ENCODE measurements at regions not wholly inside any gene's neighbourhood (a gene's known extent, or its start where the extent isn't known, plus 50 kb on each side); places are given as distances from the start of the nearest gene placed in this dataset.

- no peak for DNase-seq
Measured at GRCh38 chr11:70836071-70836470, 416.3 kb downstream of the SHANK2 start.

DNA sequence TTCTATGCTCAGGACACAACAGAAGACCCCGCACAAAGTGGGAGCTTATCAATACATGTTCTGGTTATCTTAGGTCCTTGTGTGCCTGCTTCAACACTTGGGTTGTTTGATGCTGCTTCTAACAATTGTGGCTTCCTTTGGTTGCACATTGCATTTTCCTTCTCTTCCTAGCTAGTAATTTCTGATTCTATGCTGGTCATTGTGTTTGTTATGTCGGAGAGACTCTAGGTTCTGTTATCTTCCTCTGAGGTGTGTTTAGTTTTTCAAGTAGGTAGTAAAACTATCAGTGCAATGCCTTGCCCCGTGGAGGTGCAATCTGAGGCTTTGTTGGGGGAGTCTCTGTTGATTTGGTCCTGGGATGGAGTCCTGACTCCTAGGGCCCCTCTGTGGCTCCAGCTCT is 414.2 kb downstream of the SHANK2 start:
- no peak for DNase-seq

DNA sequence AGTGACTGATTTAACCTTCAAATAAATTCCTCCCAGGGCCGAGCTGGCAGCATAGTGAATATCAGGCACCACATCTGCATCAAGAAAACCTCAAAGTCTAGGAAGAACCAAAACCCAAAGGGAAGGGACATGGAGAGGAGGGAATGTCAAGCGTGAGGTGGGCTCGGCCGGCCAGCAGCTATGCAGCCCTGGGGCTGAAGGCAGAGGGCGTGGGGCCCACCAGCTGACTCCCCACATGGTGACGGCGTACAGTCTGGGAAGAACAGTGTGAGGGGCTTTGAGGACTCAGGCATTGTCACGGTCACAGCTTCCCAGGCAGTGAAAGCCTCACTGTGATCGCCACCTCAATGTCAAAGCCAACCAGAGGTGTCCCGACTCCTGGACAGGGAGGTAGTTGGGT is 412.5 kb downstream of the SHANK2 start:
- no peak for DNase-seq

- DNase-seq: no peak
Measured at GRCh38 chr11:70841264-70841663, 411.1 kb downstream of the SHANK2 start.

- no peak for DNase-seq
Measured at GRCh38 chr11:70842256-70842655, 410.1 kb downstream of the SHANK2 start.

- no peak for DNase-seq
Measured at GRCh38 chr11:70842701-70843100, 409.7 kb downstream of the SHANK2 start.

DNA sequence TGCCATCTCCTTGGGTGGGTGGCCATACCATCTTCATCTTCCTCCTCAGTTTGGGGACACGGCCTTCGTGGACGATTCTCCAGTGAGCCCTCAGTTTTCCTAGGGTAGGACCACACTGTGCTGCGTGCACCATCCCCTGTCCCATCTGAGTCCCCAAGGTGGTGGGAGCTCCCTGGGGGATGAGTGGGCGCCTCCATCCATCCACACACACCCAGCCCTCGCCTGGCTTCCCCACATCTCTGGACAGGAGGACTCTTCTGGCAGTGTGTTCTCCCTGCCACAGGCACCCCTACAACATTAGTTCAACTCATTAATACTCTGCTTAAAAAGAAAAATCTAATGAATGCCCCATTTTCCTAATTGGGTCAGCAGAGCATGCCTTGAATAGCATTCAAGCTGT is 408.5 kb downstream of the SHANK2 start:
- DNase-seq: no peak

DNA sequence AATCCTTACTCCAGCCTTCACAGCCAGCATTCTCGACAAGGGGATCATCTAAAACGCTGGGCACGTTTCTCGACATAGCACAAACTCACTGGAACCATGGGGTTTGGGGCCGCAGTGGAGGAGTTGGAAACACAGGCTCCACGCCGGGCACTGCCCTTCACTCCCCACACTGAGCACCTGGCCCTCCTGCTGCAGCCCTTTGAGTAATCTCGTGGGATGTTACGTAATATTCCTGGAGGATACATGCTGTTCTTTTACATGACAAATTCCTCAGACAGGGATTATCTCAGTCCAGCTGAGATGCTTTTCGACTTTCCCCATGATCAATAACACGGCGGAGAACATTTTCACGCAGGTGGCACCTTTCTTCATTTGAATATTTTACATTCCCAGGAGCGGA is 408.0 kb downstream of the SHANK2 start:
- no peak for DNase-seq

DNA sequence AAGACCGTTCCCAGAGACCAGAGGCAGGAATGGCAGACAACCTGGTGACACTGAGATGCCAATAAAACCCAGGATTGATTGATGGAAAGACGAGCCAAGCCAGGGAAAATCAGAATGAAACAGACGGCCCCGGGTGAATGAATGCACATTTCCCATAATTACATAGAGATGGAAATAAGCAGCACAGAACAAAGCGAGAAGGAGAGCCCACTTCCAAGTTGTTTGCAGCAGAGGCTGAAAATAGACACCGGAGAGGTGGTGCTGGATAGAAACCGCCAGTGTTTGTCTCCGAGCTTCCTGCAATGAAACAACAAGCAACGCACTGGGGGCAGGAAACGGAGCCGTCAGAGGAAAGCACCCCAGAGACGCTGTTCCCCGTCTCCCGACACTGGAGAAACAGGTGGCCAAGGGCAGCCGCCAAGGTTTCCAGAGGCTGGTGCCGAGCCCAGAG is 406.8 kb downstream of the SHANK2 start:
- no peak for DNase-seq

- no peak for DNase-seq
Measured at GRCh38 chr11:70846781-70847655, 405.4 kb downstream of the SHANK2 start.

DNA sequence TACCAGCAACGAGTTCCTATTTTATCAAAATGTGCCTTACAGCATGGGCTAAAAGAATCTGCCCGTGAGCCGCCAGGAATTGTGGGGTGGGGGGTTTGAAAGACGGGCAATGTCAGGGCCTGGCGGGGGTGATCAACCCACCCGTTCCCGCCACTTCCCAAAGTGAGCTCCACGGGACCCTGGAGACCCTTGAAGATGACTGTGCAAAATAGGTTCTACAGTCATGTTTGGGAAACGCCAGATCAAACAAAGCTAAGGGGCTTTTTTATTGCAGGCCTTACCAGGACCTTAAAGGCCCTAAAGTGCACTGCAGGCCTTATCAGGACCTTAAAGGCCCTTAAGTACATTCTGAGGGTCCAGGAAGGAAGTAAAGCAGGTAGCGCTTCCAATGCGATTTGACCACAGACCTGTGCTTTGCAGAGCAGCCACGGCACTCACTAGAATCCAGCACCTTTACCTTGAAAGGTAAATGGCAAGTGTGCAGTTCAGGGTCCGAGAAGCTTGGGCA is 404.1 kb downstream of the SHANK2 start:
- no peak for DNase-seq

DNA sequence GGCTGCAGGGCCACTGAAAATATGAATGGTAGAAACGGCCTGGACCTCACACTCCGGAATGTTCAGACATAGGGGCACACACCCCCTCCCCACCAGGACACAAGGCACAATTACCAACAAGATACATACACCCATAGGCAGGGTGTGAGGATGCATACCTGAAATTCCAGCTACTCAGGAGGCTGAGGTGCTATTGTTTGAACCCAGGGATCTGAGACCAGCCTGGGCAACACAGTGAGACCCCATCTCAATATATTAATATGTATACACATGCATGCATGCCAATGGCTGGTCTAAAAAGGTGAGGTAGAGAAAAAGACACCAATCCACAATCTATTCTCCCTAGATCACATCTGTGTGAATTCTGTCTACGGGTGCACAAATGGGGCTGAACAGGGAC is 403.3 kb downstream of the SHANK2 start:
- DNase-seq: no peak

- DNase-seq: no peak
Measured at GRCh38 chr11:70851308-70851707, 401.1 kb downstream of the SHANK2 start.

- DNase-seq: no peak
Measured at GRCh38 chr11:70851907-70852306, 400.5 kb downstream of the SHANK2 start.

GRCh38 chr11:70853068-70853769 is 399.2 kb downstream of the SHANK2 start:
- no peak for DNase-seq

DNA sequence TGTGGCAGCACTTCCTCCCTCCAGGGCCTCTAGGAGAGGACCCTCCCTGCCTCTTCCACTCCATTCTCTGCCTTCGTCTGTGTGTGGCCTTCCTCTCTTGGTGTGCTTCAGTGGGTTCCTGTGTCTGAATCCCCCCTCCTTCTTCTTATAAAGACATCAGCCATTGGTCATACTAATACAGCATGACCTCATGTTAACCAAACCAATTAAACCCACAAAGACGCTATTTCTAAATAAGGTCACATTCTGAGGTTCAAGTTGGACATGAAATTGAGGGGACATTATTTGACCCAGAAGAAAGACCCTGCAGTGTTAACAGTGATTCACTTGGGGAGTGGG is 398.6 kb downstream of the SHANK2 start:
- DNase-seq: no peak

GRCh38 chr11:70854201-70854600 is 398.2 kb downstream of the SHANK2 start:
- no peak for DNase-seq

DNA sequence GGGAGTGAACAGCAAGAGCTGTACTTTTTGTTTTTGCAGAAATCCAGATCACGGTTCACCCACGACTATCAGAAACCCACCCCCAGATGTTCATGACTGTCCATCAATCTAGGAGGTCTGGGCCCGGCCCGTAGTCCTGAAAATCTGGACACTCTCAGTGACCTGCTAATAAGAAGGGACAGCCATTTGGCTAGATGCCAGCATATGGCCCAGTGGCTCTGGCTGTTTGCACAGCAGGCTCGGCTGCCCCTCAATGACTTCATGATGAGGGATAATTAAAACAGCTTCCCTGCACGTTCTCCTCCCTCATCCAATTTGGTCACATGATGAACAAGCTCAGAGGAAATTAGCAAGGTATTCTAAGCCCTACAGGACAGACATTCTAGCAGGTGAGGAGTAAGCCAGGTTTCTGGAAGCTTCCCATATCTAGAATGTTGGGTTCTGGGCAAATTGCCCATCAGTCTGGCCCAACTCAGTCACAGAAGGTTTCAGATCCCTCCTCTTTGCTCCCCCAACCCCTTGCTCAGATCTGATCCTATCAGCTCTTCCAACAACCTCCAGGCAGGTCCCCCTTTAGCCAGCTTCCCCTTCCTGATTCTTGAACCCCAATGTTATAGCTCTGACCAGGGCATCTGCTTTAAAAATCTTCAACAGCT is 397.3 kb downstream of the SHANK2 start:
- DNase-seq: no peak

- DNase-seq: no peak
Measured at GRCh38 chr11:70857894-70858293, 394.5 kb downstream of the SHANK2 start.

- DNase-seq: no peak
Measured at GRCh38 chr11:70859180-70859579, 393.2 kb downstream of the SHANK2 start.

- DNase-seq: no peak
Measured at GRCh38 chr11:70860888-70861287, 391.5 kb downstream of the SHANK2 start.

DNA sequence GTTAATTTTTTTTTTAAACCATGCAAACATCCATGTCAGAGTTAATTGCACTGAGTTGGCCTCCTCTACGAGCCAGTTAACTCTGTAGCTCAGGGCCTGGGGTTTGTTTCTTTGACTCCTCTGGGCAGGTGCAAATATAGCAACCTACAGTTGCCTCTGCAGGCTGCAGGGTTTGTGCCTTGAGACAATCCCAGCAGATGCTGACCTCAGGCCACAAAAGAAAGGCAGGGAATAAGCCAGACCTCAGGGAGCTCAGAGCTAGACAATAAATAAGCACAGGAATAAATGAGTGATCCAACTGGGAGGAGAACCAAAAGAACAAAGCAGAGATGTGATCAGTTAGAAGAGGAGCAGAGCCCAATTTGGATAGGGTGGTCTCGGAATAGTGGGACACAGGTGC is 390.8 kb downstream of the SHANK2 start:
- DNase-seq: no peak

DNA sequence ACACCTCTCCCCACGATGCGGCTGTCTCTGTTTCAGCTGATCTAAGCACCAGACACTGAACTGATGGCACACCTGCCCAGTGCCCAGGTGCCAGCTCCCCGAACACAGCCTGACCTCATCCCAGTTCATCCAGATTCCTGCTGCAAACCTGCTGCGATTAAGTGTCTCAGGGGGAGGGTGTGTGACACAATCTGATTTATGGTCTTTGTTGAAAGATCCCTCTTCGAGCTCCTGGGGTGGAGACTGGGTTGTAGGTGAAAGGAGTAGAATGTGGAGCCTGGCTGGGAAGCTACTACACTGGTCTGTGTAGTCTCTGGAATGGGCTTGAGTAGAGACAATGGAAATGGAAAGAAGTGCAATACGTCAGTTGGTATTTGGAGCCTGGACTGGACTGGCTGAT is 390.3 kb downstream of the SHANK2 start:
- no peak for DNase-seq

DNA sequence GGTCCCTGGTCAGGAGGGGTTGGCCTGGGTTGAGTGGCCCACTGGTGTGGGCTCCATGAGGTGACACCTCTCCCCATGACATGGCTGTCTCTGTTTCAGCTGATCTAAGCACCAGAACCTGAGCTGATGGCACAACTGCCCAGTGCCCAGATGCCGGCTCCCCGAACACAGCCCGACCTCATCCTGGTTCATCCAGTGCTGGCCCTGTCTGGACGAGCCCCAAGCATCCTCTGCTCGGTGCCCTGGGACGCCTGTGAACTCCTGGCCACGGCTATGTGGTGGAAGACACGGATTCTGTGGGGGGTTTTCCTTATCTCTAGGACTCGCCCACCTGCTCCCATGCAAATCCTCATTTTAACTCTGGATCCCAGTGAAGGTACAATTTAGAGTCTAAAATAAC is 389.2 kb downstream of the SHANK2 start:
- no peak for DNase-seq
